ENCODE measurements at regions not wholly inside any gene's neighbourhood (a gene's known extent, or its start where the extent isn't known, plus 50 kb on each side); places are given as distances from the start of the nearest gene placed in this dataset.

- H3K36me3 Mint-ChIP-seq (ENCODE audit: low read depth) = no peaks in the 10 kb centered on the region
- no peak overlapping the region for H3K4me3 Mint-ChIP-seq
- Histone ChIP-seq H3K4me3 (ENCODE audit: low read length) (no peak overlapping the region), H3K27ac (ENCODE audit: low read depth, low read length) (no peak overlapping the region), H3K9ac (ENCODE audit: extremely low read depth, low read length, poor library complexity, severe bottlenecking) (no peak overlapping the region), H3K9me3 (ENCODE audit: control insufficient read depth, low read length) (no peaks in the 10 kb centered on the region), H3K4me1 (ENCODE audit: control insufficient read depth, insufficient read depth, low read length) (no peaks in the 10 kb centered on the region), H3K27me3 (ENCODE audit: control insufficient read depth, insufficient read depth, low read length, poor library complexity, severe bottlenecking) (no peaks in the 10 kb centered on the region), H3K36me3 (ENCODE audit: control insufficient read depth, insufficient read depth, low read length) (no peaks in the 10 kb centered on the region)
- TF ChIP-seq CTCF (conservative IDR thresholded peaks at IDR 0.05) = no peak
- H3K27ac Mint-ChIP-seq = no peak overlapping the region
- H3K27me3 Mint-ChIP-seq (ENCODE audit: insufficient read depth) = no peaks in the 10 kb centered on the region
- no peaks in the 10 kb centered on the region for H3K4me1 Mint-ChIP-seq
- no peak for DNase-seq
- peaks cover 1% of the 10 kb centered on the region for H3K9me3 Mint-ChIP-seq
- 68 to 76% methylated on average over 4 to 5 of the region's 5 CpGs for WGBS, 2 experiments (ENCODE audit: insufficient coverage in 1 of 2, insufficient read length in 1 of 2)
Measured at GRCh38 chr2:850429-850828, 100.2 kb upstream of the SNTG2 start.

GRCh38 chr2:848099-848498 is 102.5 kb upstream of the SNTG2 start:
- Histone ChIP-seq H3K27me3 (ENCODE audit: control insufficient read depth, insufficient read depth, low read length, poor library complexity, severe bottlenecking) (no peaks in the 10 kb centered on the region), H3K36me3 (ENCODE audit: control insufficient read depth, insufficient read depth, low read length) (no peaks in the 10 kb centered on the region), H3K9me3 (ENCODE audit: control insufficient read depth, low read length) (no peaks in the 10 kb centered on the region), H3K4me3 (ENCODE audit: low read length) (no peak overlapping the region), H3K27ac (ENCODE audit: low read depth, low read length) (no peak overlapping the region), H3K9ac (ENCODE audit: extremely low read depth, low read length, poor library complexity, severe bottlenecking) (no peak overlapping the region), H3K4me1 (ENCODE audit: control insufficient read depth, insufficient read depth, low read length) (no peaks in the 10 kb centered on the region)
- DNase-seq = no peak
- H3K36me3 Mint-ChIP-seq (ENCODE audit: low read depth) = no peaks in the 10 kb centered on the region
- H3K4me1 Mint-ChIP-seq = no peaks in the 10 kb centered on the region
- no peaks in the 10 kb centered on the region for H3K9me3 Mint-ChIP-seq
- H3K27me3 Mint-ChIP-seq (ENCODE audit: insufficient read depth) = no peaks in the 10 kb centered on the region
- WGBS, 2 experiments (ENCODE audit: insufficient coverage in 1 of 2, insufficient read length in 1 of 2) = 90 to 95% methylated on average over 3 of the region's 3 CpGs
- no peak for TF ChIP-seq CTCF (conservative IDR thresholded peaks at IDR 0.05)
- H3K27ac Mint-ChIP-seq = no peak overlapping the region
- no peak overlapping the region for H3K4me3 Mint-ChIP-seq

- Mint-ChIP-seq H3K36me3 (ENCODE audit: low read depth) (no peaks in the 10 kb centered on the region), H3K4me1 (no peaks in the 10 kb centered on the region), H3K9me3 (no peaks in the 10 kb centered on the region), H3K27ac (no peak overlapping the region), H3K4me3 (no peak overlapping the region), H3K27me3 (ENCODE audit: insufficient read depth) (no peaks in the 10 kb centered on the region)
- no peak overlapping the region for H3K27ac ChIP-seq (ENCODE audit: low read depth, low read length)
- H3K4me3 ChIP-seq (ENCODE audit: low read length) = no peak overlapping the region
- no peaks in the 10 kb centered on the region for H3K27me3 ChIP-seq (ENCODE audit: control insufficient read depth, insufficient read depth, low read length, poor library complexity, severe bottlenecking)
- no peaks in the 10 kb centered on the region for H3K4me1 ChIP-seq (ENCODE audit: control insufficient read depth, insufficient read depth, low read length)
- no peak overlapping the region for H3K9ac ChIP-seq (ENCODE audit: extremely low read depth, low read length, poor library complexity, severe bottlenecking)
- no peaks in the 10 kb centered on the region for H3K36me3 ChIP-seq (ENCODE audit: control insufficient read depth, insufficient read depth, low read length)
- no peaks in the 10 kb centered on the region for H3K9me3 ChIP-seq (ENCODE audit: control insufficient read depth, low read length)
- no peak for TF ChIP-seq CTCF (conservative IDR thresholded peaks at IDR 0.05)
- WGBS, 2 experiments (ENCODE audit: insufficient coverage in 1 of 2, insufficient read length in 1 of 2) = 87 to 95% methylated on average over 9 to 10 of the region's 10 CpGs
- DNase-seq = no peak
Measured at GRCh38 chr2:847669-848068, 103.0 kb upstream of the SNTG2 start.

All from endodermal cell (in vitro differentiated cells).